RWPE1 (cell line): ENCODE measurements at regions not wholly inside any gene's neighbourhood (a gene's known extent, or its start where the extent isn't known, plus 50 kb on each side); places are given as distances from the start of the nearest gene placed in this dataset.

Source experiments
- CTCF ChIA-PET: fragments of 350-600 bp; sonication (Branson Sonifier 250); formaldehyde crosslinking; extraction: SDS; loops from one replicate; lab custom pipeline; 2021; lab: Yijun Ruan, JAX
- POLR2A ChIA-PET: fragments of 400-600 bp; formaldehyde crosslinking; extraction: SDS; loops from one replicate; lab custom pipeline; 2020; ENCODE audit warnings: antibody characterized with exemption; ENCODE audit not compliant: low non-redundant PET; lab: Yijun Ruan, JAX
- DNase-seq: peaks from one replicate; pipeline ENCODE4 v3.0.0; 2012; ENCODE audit warnings: low spot score
- H3K27ac ChIP-seq: fragments of 450-650 bp; 2 replicates; pipeline ENCODE4 v1.5.1; 2017
- CTCF ChIP-seq: fragments of 450-650 bp; conservative IDR thresholded peaks from 2 replicates; pipeline ENCODE4 v1.5.1; 2017; ENCODE audit warnings: low read depth, mild to moderate bottlenecking

GRCh38 chr20:60407011-60407771, 449.0 kb downstream of the CDH26 start:
- no peak for DNase-seq
- POLR2A ChIA-PET, result no interaction called here
- H3K27ac ChIP-seq, result no peak overlapping the region
- CTCF ChIA-PET, result no interaction called here
- TF ChIP-seq CTCF, result no peak

DNA sequence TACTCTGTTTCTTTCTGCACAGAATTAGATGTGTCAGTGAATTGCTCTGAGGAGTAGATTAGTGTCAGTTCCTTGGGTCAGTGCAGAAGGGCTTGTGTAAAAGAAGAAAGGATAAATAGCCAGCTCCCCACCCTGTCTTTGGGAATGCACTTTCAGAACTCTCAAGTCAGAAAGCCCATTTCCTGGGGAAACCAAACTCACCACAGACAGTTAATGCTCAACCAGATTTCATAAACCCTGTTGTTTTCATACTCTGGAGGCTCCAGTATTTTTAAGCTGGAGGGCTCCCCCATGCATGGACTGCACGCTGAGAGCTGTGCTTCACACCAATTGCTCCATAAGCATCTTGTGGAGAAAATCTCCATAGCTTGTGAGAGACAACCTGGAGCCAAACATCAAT, 449.7 kb downstream of the CDH26 start:
- TF ChIP-seq CTCF, result no peak
- ChIA-PET POLR2A (no interaction called here), CTCF (no interaction called here)

DNA sequence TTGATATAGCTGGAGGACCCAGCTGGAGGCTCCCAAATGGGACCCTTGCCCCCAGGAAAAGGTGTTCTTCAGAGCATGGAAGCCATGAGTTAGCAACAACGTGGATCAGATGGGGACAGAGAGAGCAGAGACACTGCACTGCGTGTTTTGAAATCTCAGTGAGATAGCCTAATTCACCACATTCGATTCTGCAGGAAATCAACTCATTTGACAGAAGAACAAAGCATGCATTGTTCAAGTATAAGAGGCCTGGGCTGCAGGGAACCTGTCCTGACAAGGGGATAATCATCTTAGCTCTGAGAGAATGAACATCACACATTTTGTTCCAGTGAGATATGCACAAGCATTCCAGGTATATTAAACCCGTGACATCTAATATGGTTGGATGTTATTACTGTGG, 450.2 kb downstream of the CDH26 start:
- no peak overlapping the region for H3K27ac ChIP-seq
- TF ChIP-seq CTCF, result no peak
- CTCF ChIA-PET, result no interaction called here
- POLR2A ChIA-PET, result no interaction called here
- no peak for DNase-seq

More for the DNA sequence above, 449.7 kb downstream of the CDH26 start:
- no peak for DNase-seq
- no peak overlapping the region for H3K27ac ChIP-seq

- CTCF ChIA-PET, result no interaction called here
- POLR2A ChIA-PET, result no interaction called here
- no peak overlapping the region for H3K27ac ChIP-seq
These were observed 452.5 kb downstream of the CDH26 start for GRCh38 chr20:60410618-60411264.

DNA sequence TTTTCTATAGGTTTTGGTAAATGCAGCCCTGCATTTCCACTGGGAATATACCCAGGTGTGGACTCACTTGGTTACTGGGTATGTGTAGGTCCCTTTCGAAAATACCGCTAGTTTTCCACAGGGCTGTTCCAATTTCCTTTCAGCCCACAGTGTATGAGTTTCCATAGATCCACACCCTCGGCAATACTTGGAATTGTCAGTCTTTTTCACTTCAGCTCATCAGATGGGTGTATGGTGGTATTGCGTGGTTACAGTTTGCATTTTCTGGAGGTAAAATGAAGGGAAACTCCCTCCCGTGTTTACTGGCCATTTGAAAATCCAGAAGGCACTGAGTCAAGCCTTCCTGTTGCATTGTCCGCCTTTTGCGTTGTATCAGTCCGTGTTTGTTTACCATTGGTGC, 453.6 kb downstream of the CDH26 start:
- POLR2A ChIA-PET, result no interaction called here
- DNase-seq, result no peak

More at GRCh38 chr20:60410618-60411264, 452.5 kb downstream of the CDH26 start:
- TF ChIP-seq CTCF, result no peak
- no peak for DNase-seq

More for the DNA sequence above, 453.6 kb downstream of the CDH26 start:
- H3K27ac ChIP-seq, result no peak overlapping the region
- CTCF ChIA-PET, result no interaction called here
- TF ChIP-seq CTCF, result no peak
